ENCODE measurements at regions not wholly inside any gene's neighbourhood (a gene's known extent, or its start where the extent isn't known, plus 50 kb on each side); places are given as distances from the start of the nearest gene placed in this dataset.
"Not testable (repeated sequence)": the region's sequence is repeated elsewhere in the genome, so short reads cannot be mapped to it uniquely, and the experiment has no call there.

GRCh38 chr4:114442856-114443255 lies 155.8 kb upstream of the UGT8 start:
- no peak for DNase-seq (ENCODE audit: low read depth in 2 of 2)

- no peak for DNase-seq (ENCODE audit: low read depth in 2 of 2)
Observed at GRCh38 chr4:114444211-114444610, 154.4 kb upstream of the UGT8 start.

GRCh38 chr4:114447963-114448516 lies 150.6 kb upstream of the UGT8 start:
- DNase-seq (ENCODE audit: low read depth in 2 of 2), result not testable (repeated sequence)

GRCh38 chr4:114458728-114459127 lies 139.9 kb upstream of the UGT8 start:
- DNase-seq (ENCODE audit: low read depth in 2 of 2), result no peak

- no peak for DNase-seq (ENCODE audit: low read depth in 2 of 2)
Observed at GRCh38 chr4:114464726-114465272, 133.8 kb upstream of the UGT8 start.

- no peak for DNase-seq (ENCODE audit: low read depth in 2 of 2)
Observed at GRCh38 chr4:114465766-114466165, 132.8 kb upstream of the UGT8 start.

GRCh38 chr4:114466299-114466698 lies 132.3 kb upstream of the UGT8 start:
- DNase-seq (ENCODE audit: low read depth in 2 of 2), result no peak

GRCh38 chr4:114472269-114473032 lies 126.2 kb upstream of the UGT8 start:
- no peak for DNase-seq (ENCODE audit: low read depth in 2 of 2)

- DNase-seq (ENCODE audit: low read depth in 2 of 2), result no peak
Observed at GRCh38 chr4:114474188-114474800, 124.3 kb upstream of the UGT8 start.

- DNase-seq (ENCODE audit: low read depth in 2 of 2), result no peak
Observed at GRCh38 chr4:114476310-114476709, 122.3 kb upstream of the UGT8 start.

- no peak for DNase-seq (ENCODE audit: low read depth in 2 of 2)
Observed at GRCh38 chr4:114479595-114479994, 119.0 kb upstream of the UGT8 start.

GRCh38 chr4:114481856-114482255 lies 116.8 kb upstream of the UGT8 start:
- DNase-seq (ENCODE audit: low read depth in 2 of 2), result no peak

GRCh38 chr4:114487101-114487500 lies 111.5 kb upstream of the UGT8 start:
- DNase-seq (ENCODE audit: low read depth in 2 of 2), result no peak

- no peak for DNase-seq (ENCODE audit: low read depth in 2 of 2)
Observed at GRCh38 chr4:114488301-114488982, 110.2 kb upstream of the UGT8 start.

- DNase-seq (ENCODE audit: low read depth in 2 of 2), result no peak
Observed at GRCh38 chr4:114494246-114494803, 104.3 kb upstream of the UGT8 start.

- no peak for DNase-seq (ENCODE audit: low read depth in 2 of 2)
Observed at GRCh38 chr4:114495471-114495928, 103.1 kb upstream of the UGT8 start.

- no peak for DNase-seq (ENCODE audit: low read depth in 2 of 2)
Observed at GRCh38 chr4:114497116-114497515, 101.5 kb upstream of the UGT8 start.

GRCh38 chr4:114509340-114509739 lies 89.3 kb upstream of the UGT8 start:
- no peak for DNase-seq (ENCODE audit: low read depth in 2 of 2)

- no peak for DNase-seq (ENCODE audit: low read depth in 2 of 2)
Observed at GRCh38 chr4:114512595-114513295, 85.9 kb upstream of the UGT8 start.

GRCh38 chr4:114519368-114519767 lies 79.2 kb upstream of the UGT8 start:
- no peak for DNase-seq (ENCODE audit: low read depth in 2 of 2)

GRCh38 chr4:114527170-114527569 lies 71.4 kb upstream of the UGT8 start:
- no peak for DNase-seq (ENCODE audit: low read depth in 2 of 2)
